SK-N-SH treated with all-trans-retinoic acid at 6 μM for 48 hours (cell line): ENCODE measurements at regions not wholly inside any gene's neighbourhood (a gene's known extent, or its start where the extent isn't known, plus 50 kb on each side); places are given as distances from the start of the nearest gene placed in this dataset.

Experiments used
- OSR1 ChIP-seq: fragments of 250-450 bp; sonication (Bioruptor Pico); IDR thresholded peaks from 2 replicates; pipeline ENCODE4 v1.8.0; 2022; ENCODE audit warnings: moderate library complexity, mild to moderate bottlenecking, inconsistent platforms
- TOX ChIP-seq: fragments of 250-450 bp; sonication (Bioruptor Pico); IDR thresholded peaks from 2 replicates; pipeline ENCODE4 v1.8.0; 2021; ENCODE audit warnings: mild to moderate bottlenecking, moderate library complexity, borderline replicate concordance
- ZFP30 ChIP-seq: fragments of 450-650 bp; formaldehyde crosslinking; IDR thresholded peaks from 2 replicates; pipeline ENCODE4 v1.5.0; 2022; ENCODE audit warnings: mild to moderate bottlenecking, moderate library complexity
- TF ChIP-seq, protein P1 (sequence below): fragments of 250-450 bp; sonication (Bioruptor Pico); IDR thresholded peaks from 2 replicates; pipeline ENCODE4 v1.5.1; 2021; ENCODE audit warnings: mild to moderate bottlenecking, moderate library complexity
- TF ChIP-seq, protein P2 (sequence below): fragments of 250-450 bp; sonication (Bioruptor Pico); IDR thresholded peaks from 2 replicates; pipeline ENCODE4 v1.5.1; 2020; ENCODE audit warnings: low read depth, mild to moderate bottlenecking, moderate library complexity
- TF ChIP-seq, protein P3 (sequence below): fragments of 250-450 bp; sonication (Bioruptor Pico); IDR thresholded peaks from 2 replicates; pipeline ENCODE4 v1.5.0; 2020; ENCODE audit warnings: mild to moderate bottlenecking, moderate library complexity

- TF ChIP-seq ZFP30 (CRISPR knock-in tag) (no peak), TOX (no peak), OSR1 (CRISPR knock-in tag) (no peak)
- TF ChIP-seq, protein P1, sequence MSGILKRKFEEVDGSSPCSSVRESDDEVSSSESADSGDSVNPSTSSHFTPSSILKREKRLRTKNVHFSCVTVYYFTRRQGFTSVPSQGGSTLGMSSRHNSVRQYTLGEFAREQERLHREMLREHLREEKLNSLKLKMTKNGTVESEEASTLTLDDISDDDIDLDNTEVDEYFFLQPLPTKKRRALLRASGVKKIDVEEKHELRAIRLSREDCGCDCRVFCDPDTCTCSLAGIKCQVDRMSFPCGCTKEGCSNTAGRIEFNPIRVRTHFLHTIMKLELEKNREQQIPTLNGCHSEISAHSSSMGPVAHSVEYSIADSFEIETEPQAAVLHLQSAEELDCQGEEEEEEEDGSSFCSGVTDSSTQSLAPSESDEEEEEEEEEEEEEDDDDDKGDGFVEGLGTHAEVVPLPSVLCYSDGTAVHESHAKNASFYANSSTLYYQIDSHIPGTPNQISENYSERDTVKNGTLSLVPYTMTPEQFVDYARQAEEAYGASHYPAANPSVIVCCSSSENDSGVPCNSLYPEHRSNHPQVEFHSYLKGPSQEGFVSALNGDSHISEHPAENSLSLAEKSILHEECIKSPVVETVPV (CRISPR knock-in tag): no peak
- TF ChIP-seq, protein P2, sequence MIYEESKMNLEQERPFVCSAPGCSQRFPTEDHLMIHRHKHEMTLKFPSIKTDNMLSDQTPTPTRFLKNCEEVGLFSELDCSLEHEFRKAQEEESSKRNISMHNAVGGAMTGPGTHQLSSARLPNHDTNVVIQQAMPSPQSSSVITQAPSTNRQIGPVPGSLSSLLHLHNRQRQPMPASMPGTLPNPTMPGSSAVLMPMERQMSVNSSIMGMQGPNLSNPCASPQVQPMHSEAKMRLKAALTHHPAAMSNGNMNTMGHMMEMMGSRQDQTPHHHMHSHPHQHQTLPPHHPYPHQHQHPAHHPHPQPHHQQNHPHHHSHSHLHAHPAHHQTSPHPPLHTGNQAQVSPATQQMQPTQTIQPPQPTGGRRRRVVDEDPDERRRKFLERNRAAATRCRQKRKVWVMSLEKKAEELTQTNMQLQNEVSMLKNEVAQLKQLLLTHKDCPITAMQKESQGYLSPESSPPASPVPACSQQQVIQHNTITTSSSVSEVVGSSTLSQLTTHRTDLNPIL (CRISPR knock-in tag): no peak
- TF ChIP-seq, protein P3, sequence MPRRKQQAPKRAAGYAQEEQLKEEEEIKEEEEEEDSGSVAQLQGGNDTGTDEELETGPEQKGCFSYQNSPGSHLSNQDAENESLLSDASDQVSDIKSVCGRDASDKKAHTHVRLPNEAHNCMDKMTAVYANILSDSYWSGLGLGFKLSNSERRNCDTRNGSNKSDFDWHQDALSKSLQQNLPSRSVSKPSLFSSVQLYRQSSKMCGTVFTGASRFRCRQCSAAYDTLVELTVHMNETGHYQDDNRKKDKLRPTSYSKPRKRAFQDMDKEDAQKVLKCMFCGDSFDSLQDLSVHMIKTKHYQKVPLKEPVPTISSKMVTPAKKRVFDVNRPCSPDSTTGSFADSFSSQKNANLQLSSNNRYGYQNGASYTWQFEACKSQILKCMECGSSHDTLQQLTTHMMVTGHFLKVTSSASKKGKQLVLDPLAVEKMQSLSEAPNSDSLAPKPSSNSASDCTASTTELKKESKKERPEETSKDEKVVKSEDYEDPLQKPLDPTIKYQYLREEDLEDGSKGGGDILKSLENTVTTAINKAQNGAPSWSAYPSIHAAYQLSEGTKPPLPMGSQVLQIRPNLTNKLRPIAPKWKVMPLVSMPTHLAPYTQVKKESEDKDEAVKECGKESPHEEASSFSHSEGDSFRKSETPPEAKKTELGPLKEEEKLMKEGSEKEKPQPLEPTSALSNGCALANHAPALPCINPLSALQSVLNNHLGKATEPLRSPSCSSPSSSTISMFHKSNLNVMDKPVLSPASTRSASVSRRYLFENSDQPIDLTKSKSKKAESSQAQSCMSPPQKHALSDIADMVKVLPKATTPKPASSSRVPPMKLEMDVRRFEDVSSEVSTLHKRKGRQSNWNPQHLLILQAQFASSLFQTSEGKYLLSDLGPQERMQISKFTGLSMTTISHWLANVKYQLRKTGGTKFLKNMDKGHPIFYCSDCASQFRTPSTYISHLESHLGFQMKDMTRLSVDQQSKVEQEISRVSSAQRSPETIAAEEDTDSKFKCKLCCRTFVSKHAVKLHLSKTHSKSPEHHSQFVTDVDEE (CRISPR knock-in tag): no peak
Measured at GRCh38 chr9:11931751-11932150, 761.4 kb upstream of the TYRP1 start.
